Activated CD4-positive, alpha-beta T cell treated with anti-CD3 and anti-CD28 coated beads, Interleukin-2, Interleukin-4, amounts not matched to agents 100 ng/mL and 50 ng/mL, durations not matched to agents 16 hours and 8 hours (primary cell): ENCODE measurements at regions not wholly inside any gene's neighbourhood (a gene's known extent, or its start where the extent isn't known, plus 50 kb on each side); places are given as distances from the start of the nearest gene placed in this dataset.
"Not testable (repeated sequence)": the region's sequence is repeated elsewhere in the genome, so short reads cannot be mapped to it uniquely, and the experiment has no call there.

Experiments
- DNase-seq: peaks from one replicate; pipeline ENCODE4 v3.0.0-alpha.2; 2020; ENCODE audit warnings: low spot score

DNA sequence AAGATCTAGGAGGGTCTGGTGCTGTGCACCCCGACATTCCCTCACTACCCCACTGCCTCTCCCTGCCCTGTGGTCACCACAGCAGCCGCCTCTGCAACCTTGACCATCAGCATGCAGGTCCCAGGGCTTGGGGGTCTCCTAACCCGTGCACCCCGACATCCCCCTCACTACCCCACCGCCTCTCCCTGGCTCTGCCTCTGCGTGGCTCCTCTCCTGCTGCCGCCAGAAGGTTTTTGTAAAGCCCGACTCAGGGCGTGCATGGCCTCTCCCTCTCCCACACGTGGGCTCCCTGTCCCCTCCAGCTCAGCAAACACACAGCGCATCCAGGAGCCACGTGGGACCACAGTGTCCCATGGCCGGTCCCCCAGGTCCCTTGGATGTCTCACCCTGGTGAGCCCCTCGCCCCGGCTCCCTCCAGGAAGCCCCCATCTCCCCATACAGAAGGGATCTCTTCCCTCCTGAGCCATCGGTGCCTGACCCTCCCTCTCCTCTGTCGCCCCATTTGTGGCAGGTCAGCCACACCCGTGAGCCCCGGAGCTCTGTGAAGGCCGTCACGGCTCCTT lies 112.5 kb upstream of the LPCAT1 start:
- DNase-seq: not testable (repeated sequence)

DNA sequence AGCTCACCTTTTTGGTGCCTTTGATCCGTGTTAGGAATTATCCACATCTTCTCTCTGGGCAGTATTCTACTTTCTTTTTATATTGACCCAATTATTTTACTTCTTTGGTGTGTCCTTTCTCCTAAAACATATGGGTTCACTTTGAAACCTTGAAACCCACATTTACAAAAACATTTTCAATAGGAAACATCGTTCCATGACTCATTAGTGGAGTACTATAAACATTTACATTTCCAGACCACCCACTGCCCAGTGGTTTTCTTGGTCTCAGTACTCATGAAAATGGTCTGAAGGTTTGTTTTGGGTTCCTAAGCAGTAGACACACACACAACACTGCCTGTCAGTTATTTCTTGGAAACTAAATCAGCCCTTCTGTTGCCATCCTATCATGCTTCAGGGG lies 111.7 kb upstream of the LPCAT1 start:
- peak; percentile 17 for DNase-seq

DNA sequence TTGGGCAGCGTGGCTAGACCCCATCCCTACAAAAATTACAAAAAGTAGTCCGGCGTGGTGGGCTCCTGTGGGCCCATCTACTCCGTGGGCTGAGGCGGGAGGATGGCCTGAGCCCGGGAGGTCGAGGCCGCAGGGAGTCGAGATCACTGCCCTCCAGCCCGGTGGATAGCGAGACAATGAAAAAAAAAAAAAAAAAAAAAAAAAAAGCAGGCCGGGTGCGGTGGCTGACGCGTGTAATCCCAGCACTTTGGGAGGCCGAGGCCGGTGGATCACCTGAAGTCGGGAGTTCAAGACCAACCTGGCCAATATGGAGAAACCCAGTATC lies 110.5 kb upstream of the LPCAT1 start:
- no peak for DNase-seq

DNA sequence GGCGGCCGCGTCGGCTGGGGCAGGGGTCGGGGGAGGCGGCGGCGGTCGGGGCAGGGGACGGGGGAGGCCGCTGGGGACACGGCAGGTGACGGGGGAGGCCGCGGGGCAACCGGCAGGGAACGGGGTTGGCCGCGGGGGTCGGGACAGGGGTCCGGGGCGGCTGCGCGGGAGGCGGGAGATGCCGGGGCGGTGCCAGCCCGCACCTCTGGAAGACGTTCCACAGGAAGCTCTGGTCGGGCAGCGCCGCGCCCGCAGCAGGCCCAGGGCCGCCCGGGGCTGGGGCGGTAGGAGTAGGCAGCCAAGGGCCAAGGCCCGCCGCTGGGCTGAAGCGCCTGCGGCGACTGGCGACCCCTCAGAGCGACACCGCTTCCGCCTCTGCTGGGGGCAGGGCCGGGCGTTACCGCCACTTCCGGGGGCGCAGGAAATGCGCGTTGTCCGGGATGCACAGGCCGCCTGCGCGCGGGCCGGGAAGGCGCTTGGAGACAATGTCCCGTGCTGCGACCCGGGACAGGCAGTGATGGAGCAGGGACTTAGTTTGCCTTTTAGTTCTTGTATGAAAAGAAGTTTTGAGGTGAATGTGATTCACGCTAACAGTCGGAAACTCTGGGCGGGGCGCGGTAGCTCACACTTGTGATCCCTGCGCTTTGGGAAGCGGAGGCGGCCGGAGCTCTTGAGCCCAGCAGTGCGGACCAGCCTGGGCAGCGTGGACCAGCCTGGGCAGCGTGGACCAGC lies 110.0 kb upstream of the LPCAT1 start:
- peak; percentile 82 for DNase-seq

DNA sequence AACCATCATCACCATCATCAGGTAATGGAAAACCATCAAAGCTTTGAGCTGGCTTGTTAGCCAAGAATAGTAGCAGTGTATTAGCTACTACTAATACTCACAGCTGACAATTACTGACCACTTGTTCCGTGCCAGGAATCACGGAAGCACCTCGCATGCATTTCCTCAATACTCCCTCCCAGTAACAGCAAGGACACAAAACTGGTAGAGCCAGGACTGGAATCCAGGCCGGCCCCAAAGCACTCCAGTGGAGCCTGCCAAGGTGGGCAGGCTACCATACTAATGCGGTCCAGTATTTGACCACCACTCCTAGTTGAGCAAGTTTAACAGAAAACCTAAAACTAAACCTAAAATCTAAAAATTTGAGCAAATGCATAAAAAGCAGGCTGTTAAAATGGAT lies 107.2 kb upstream of the LPCAT1 start:
- not testable (repeated sequence) for DNase-seq

DNA sequence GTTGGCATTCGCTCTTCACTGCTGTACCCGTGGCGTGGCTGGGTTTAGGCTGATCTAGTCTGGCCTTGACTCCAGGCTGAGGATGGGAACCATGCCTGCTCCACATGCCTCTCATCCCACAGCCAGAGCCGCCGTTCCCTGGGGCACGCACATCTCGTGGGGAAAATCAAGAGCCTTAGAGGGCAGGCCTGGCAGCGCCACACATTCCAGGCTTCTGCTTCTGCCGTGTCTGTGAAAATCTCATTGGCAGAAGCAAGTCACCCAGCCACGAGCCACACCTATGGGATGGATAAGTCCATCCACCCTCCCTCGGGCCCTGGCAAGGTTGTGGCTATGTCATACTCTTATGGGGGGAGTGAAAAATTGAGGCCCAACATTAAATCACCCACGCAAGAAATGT lies 102.6 kb upstream of the LPCAT1 start:
- DNase-seq: not testable (repeated sequence)

- DNase-seq: not testable (repeated sequence)
Observed at GRCh38 chr5:1619531-1619930, 95.8 kb upstream of the LPCAT1 start.

DNA sequence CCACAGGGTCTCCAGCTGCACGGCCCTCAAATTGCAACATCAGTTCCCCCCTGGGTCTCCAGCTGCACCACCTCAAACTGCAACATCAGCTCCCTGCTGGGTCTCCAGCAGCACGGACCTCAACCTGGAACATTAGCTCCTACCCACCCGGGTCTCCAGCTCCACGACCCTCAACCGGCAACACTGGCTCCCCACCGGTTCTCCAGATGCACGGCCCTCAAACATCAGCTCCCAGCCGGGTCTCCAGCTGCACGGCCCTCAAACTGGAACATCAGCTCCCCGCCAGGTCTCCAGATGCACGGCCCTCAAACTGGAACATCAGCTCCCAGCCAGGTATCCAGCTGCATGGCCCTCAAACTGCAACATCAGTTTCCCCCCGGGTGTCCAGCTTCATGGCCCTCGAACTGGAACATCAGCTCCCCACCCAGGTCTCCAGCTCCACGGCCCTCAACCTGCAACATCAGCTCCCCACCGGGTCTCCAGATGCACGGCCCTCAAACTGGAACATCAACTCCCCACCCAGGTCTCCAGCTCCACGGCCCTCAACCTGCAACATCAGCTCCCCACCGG lies 94.6 kb upstream of the LPCAT1 start:
- DNase-seq: not testable (repeated sequence)

GRCh38 chr5:1617236-1617755 lies 93.5 kb upstream of the LPCAT1 start:
- not testable (repeated sequence) for DNase-seq

DNA sequence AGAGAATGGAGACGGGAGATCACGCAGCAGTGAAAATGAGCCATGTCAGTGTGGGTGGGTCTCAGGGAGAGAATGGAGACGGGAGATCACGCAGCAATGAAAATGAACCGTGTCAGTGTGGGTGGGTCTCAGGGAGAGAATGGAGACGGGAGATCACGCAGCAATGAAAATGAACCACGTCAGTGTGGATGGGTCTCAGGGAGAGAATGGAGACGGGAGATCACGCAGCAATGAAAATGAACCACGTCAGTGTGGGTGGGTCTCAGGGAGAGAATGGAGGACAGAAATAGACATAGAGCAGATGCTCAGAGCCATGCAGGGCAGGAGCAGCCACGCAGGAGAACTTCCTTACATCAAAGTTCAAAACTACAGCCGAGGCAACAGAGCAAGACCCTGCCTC lies 89.8 kb upstream of the LPCAT1 start:
- not testable (repeated sequence) for DNase-seq

GRCh38 chr5:1610526-1610925 lies 86.8 kb upstream of the LPCAT1 start:
- DNase-seq: not testable (repeated sequence)

DNA sequence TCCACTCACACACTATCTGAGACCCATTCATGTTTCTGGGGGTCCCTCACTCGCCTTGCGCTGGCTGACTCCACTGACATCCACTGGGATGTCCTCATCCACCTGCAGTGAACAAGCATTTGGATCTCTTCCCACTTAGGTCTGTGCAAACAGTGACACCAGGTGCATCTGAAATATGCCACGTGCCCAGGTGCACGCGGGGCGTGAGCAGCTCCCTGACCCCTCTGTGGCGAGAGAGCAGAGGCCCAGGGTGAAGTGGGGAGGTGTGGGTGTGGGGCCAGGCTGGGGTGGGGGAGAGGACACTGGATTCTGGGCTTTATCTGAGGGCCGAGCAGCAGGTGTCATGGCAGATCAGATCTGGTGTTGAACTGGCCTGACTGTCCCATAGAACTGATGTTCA lies 85.4 kb upstream of the LPCAT1 start:
- not testable (repeated sequence) for DNase-seq

GRCh38 chr5:1608336-1608735 lies 84.6 kb upstream of the LPCAT1 start:
- DNase-seq: peak; percentile 39

- DNase-seq: not testable (repeated sequence)
Observed at GRCh38 chr5:1606951-1607350, 83.2 kb upstream of the LPCAT1 start.

DNA sequence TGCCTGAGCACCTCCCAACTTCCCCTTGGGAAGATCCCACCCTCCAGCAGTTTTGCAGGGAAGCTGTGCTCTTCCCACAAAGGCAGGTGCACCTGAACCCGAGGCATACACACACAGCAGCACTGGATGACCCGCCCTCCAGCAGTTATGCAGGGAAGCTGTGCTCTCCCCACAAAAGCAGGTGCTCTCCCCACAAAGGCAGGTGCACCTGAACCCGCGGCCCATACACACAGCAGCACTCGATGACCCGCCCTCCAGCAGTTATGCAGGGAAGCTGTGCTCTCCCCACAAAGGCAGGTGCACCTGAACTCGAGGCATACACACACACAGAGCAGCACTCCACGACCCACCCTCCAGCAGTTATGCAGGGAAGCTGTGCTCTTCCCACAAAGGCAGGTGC lies 80.2 kb upstream of the LPCAT1 start:
- not testable (repeated sequence) for DNase-seq

DNA sequence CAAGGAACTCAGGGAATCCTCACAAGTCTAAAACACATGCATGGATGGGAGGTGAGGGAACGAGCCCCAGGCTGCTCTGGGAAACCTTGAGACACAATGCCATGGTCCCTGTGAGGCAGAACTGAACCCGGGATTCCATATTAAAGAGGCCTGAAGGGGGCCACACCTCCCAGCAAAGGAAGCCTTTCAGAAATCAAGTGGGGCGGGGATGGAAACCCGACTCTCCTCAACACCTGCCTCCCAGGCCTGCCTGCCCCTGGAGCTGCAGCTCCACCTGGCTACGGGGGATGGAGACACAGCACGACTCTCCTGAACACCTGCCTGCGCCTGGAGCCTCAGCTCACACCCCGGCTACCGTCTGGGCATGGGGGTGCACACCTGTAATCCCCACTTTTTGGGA lies 77.8 kb upstream of the LPCAT1 start:
- not testable (repeated sequence) for DNase-seq

DNA sequence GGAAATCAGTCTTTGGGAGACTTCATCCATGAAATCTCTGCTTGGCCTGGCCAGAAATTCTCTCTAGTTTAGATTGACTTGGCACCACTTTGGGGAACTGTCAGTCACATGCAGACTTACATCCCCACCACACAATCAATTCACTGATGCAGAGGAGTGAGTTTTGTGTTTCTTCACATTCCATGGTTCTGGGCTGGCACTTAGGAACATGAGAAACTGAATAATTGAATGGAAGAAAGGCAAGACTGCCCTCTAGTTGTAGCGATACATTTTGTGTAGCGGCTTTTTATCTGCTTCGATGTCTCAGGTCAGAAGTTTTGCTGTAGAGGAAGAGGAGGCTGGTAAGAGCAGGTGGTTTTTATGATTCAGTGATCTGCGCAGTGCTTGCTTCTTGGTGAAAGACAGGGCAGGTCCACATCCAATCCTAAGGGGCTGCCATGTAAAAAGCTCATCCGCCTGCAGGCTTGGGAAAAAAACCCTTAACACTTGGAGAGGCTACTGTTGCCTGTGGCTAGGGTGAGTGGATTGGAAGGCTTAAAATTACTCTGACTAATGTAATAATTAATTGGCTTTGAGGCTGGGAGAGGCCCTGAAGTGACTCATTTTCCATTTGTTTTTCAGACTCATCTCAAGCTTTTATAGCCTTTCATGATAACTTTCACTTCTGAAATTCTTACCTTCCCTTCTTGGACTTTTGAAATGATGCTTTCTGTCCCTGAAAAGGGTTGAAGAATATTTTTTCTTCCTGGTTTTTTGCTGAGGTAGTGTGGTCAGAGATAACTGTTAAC lies 75.4 kb upstream of the LPCAT1 start:
- DNase-seq: peak; percentile 25

DNA sequence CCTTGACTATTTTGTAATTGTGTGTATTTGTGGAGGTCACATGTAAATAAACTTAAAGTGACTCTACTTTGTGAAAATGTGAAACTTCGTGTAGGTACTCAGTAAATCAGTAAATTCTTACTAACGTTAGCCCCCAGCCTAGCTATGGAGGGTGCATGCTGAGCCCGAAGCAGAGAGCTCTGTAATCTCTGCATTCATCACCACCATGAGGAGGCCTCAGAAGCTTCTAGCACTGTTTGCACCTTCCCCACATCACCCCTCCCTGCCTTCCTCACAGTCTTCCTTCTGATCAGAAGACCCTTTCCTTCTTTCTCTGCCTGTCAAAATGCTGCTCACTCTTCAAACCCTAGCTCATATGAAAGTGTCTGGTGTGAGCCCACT lies 73.3 kb upstream of the LPCAT1 start:
- not testable (repeated sequence) for DNase-seq

- not testable (repeated sequence) for DNase-seq
Observed at GRCh38 chr5:1596462-1597092, 72.8 kb upstream of the LPCAT1 start.

GRCh38 chr5:1594357-1595106 lies 70.8 kb upstream of the LPCAT1 start:
- peak; percentile 67 for DNase-seq

DNA sequence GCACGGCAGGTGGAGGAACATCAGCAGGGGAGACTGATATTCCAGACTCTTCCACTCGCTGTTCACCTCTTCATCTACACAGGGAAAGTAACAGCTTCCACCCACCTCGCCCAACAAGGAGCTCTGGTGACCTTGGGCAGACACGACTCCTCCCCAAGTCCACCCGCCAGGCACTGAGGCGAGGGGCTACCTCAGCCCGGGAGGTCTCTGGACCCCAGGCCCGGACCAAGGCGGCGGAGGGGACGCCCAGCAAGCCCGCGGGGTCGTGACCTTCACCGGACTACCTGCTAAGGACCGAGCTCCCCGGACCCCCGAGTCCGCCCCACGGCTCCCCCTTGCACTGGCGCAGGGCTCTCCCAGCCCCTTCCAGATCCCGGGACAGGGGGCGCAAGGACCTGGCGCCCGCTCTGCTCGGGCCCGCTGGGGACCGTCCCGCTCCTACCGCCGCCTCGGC lies 70.2 kb upstream of the LPCAT1 start:
- DNase-seq: no peak
